ENCODE measurements at regions not wholly inside any gene's neighbourhood (a gene's known extent, or its start where the extent isn't known, plus 50 kb on each side); places are given as distances from the start of the nearest gene placed in this dataset.

DNA sequence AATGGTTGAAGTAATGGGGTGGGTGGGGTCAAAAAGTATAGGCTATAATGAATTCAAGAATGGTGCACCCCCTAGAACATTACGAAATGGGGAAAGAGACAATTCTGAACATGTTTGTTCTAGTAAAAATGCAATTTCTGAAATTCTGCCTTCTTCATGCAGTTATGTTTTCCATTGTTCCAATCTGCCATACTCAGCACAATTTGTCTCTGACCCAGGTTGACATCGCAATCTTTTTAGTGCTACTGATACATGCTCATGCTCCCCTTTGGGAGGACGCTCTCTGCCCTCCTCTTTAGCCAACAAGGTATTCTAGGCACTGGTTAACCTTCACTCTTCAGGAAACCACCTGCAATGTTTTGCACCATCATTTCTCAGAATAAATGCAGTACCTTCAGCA lies 1303.9 kb upstream of the PIK3C3 start:
- TF ChIP-seq, protein P1, sequence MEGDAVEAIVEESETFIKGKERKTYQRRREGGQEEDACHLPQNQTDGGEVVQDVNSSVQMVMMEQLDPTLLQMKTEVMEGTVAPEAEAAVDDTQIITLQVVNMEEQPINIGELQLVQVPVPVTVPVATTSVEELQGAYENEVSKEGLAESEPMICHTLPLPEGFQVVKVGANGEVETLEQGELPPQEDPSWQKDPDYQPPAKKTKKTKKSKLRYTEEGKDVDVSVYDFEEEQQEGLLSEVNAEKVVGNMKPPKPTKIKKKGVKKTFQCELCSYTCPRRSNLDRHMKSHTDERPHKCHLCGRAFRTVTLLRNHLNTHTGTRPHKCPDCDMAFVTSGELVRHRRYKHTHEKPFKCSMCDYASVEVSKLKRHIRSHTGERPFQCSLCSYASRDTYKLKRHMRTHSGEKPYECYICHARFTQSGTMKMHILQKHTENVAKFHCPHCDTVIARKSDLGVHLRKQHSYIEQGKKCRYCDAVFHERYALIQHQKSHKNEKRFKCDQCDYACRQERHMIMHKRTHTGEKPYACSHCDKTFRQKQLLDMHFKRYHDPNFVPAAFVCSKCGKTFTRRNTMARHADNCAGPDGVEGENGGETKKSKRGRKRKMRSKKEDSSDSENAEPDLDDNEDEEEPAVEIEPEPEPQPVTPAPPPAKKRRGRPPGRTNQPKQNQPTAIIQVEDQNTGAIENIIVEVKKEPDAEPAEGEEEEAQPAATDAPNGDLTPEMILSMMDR (IDR thresholded peaks at IDR 0.05) = no peak
- TF ChIP-seq POLR2A (IDR thresholded peaks at IDR 0.05) (no peak), POLR2AphosphoS5 (IDR thresholded peaks at IDR 0.05) (no peak), EP300 (IDR thresholded peaks at IDR 0.05; ENCODE audit: low read depth) (no peak)
